HG03103 (cell line): ENCODE measurements at regions not wholly inside any gene's neighbourhood (a gene's known extent, or its start where the extent isn't known, plus 50 kb on each side); places are given as distances from the start of the nearest gene placed in this dataset.

Experiments
- ATAC-seq: cut with Tn5 transposase; IDR thresholded peaks from one replicate; pipeline ENCODE4 v1.9.1; 2021; ENCODE audit warnings: low read depth; ENCODE audit not compliant: unreplicated experiment

GRCh38 chr13:83365723-83366122 lies 516.6 kb downstream of the SLITRK1 start:
- ATAC-seq: no peak

GRCh38 chr13:83355041-83355440 lies 527.2 kb downstream of the SLITRK1 start:
- ATAC-seq: no peak

- no peak for ATAC-seq
Measured at GRCh38 chr13:83352391-83352790, 529.9 kb downstream of the SLITRK1 start.

GRCh38 chr13:83350569-83350968 lies 531.7 kb downstream of the SLITRK1 start:
- ATAC-seq: no peak

- ATAC-seq: no peak
Measured at GRCh38 chr13:83344518-83344917, 537.8 kb downstream of the SLITRK1 start.

- ATAC-seq: no peak
Measured at GRCh38 chr13:83340170-83340569, 542.1 kb downstream of the SLITRK1 start.

GRCh38 chr13:83333614-83334388 lies 548.5 kb downstream of the SLITRK1 start:
- ATAC-seq: no peak

GRCh38 chr13:83332751-83333150 lies 549.5 kb downstream of the SLITRK1 start:
- ATAC-seq: no peak

GRCh38 chr13:83327091-83327490 lies 555.2 kb downstream of the SLITRK1 start:
- ATAC-seq: no peak

GRCh38 chr13:83325125-83325853 lies 557.0 kb downstream of the SLITRK1 start:
- no peak for ATAC-seq

- no peak for ATAC-seq
Measured at GRCh38 chr13:83311886-83312577, 570.2 kb downstream of the SLITRK1 start.

GRCh38 chr13:83298617-83299016 lies 583.7 kb downstream of the SLITRK1 start:
- ATAC-seq: no peak

GRCh38 chr13:83297586-83298290 lies 584.5 kb downstream of the SLITRK1 start:
- ATAC-seq: no peak

GRCh38 chr13:83295686-83296085 lies 586.6 kb downstream of the SLITRK1 start:
- no peak for ATAC-seq

GRCh38 chr13:83286737-83287136 lies 595.5 kb downstream of the SLITRK1 start:
- ATAC-seq: no peak

- no peak for ATAC-seq
Measured at GRCh38 chr13:83281654-83282053, 600.6 kb downstream of the SLITRK1 start.

GRCh38 chr13:83274679-83275078 lies 607.6 kb downstream of the SLITRK1 start:
- ATAC-seq: no peak

- ATAC-seq: no peak
Measured at GRCh38 chr13:83272652-83273240, 609.5 kb downstream of the SLITRK1 start.

- no peak for ATAC-seq
Measured at GRCh38 chr13:83272076-83272475, 610.2 kb downstream of the SLITRK1 start.

- ATAC-seq: no peak
Measured at GRCh38 chr13:83265279-83265678, 617.0 kb downstream of the SLITRK1 start.
